ENCODE measurements at regions not wholly inside any gene's neighbourhood (a gene's known extent, or its start where the extent isn't known, plus 50 kb on each side); places are given as distances from the start of the nearest gene placed in this dataset.

DNA sequence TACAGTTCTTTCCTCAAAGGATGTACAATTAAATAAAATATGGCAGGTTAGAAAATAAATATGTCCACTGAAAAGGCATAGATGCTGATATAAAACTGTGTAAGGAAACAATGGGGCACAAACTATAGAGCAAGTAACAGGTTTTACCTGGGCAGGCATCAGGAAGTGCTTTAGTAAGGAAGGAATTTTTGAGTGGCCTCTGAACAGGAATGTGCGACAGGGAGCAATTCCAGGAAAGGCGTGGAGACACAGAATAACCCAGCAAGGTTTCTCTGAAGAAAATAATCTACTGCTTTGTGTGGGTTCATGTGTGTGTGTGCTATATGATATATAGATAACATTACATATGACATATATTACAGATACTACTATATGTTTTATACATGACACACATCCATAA, 128.4 kb downstream of the RGS21 start:
- TF ChIP-seq POLR2A (IDR thresholded peaks at IDR 0.05), result no peak
- TF ChIP-seq, protein P1, sequence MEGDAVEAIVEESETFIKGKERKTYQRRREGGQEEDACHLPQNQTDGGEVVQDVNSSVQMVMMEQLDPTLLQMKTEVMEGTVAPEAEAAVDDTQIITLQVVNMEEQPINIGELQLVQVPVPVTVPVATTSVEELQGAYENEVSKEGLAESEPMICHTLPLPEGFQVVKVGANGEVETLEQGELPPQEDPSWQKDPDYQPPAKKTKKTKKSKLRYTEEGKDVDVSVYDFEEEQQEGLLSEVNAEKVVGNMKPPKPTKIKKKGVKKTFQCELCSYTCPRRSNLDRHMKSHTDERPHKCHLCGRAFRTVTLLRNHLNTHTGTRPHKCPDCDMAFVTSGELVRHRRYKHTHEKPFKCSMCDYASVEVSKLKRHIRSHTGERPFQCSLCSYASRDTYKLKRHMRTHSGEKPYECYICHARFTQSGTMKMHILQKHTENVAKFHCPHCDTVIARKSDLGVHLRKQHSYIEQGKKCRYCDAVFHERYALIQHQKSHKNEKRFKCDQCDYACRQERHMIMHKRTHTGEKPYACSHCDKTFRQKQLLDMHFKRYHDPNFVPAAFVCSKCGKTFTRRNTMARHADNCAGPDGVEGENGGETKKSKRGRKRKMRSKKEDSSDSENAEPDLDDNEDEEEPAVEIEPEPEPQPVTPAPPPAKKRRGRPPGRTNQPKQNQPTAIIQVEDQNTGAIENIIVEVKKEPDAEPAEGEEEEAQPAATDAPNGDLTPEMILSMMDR (IDR thresholded peaks at IDR 0.05), result no peak
